B cell (primary cell): ENCODE measurements at regions not wholly inside any gene's neighbourhood (a gene's known extent, or its start where the extent isn't known, plus 50 kb on each side); places are given as distances from the start of the nearest gene placed in this dataset.
"Not testable (repeated sequence)": the region's sequence is repeated elsewhere in the genome, so short reads cannot be mapped to it uniquely, and the experiment has no call there.

Experiments
- ATAC-seq: fragments of 200-7000 bp; cut with Tn5 transposase; one replicate; pipeline ENCODE4 v1.10.0; 2021; ENCODE audit warnings: low read depth, mild to moderate bottlenecking, moderate number of reproducible peaks, moderate library complexity
- CTCF ChIA-PET: fragments of 350-600 bp; sonication (Branson Sonifier 250); formaldehyde crosslinking; loops from one replicate; lab custom pipeline; 2021; ENCODE audit warnings: antibody characterized with exemption, inconsistent platforms; lab: Charles Lee
- POLR2A ChIA-PET: fragments of 350-600 bp; sonication (Branson Sonifier 250); formaldehyde crosslinking; loops from one replicate; lab custom pipeline; 2021; ENCODE audit warnings: antibody characterized with exemption; lab: Charles Lee
- DNase-seq: peaks from one replicate; pipeline ENCODE4 v3.0.0; 2013
- H2AFZ ChIP-seq: 2 replicates; pipeline ENCODE4 v1.6.1; 2012; ENCODE audit warnings: mild to moderate bottlenecking, low read depth, low read length; ENCODE audit not compliant: insufficient read depth, poor library complexity, severe bottlenecking
- H3K27ac ChIP-seq, 2 donors: 1 replicate in 1 of 2; 2 replicates in 1 of 2; pipeline ENCODE4 v1.5.1; 2012 to 2013; ENCODE audit warnings: low read length in 2 of 2, mild to moderate bottlenecking in 2 of 2, moderate library complexity in 1 of 2
- H3K27me3 ChIP-seq, 4 experiments: fragments of 200-600 bp in 1 of 4; sonication (generic) in 1 of 4; replicated peaks in 1 of 4; 1 replicate in 2 of 4; 2 replicates in 2 of 4; pipeline versions ENCODE4 v1.6.1 to v1.7.0; 2013 to 2016; ENCODE audit warnings: low read length in 3 of 4, mild to moderate bottlenecking in 2 of 4, mixed read lengths in 1 of 4, moderate library complexity in 1 of 4; ENCODE audit not compliant: insufficient read depth in 4 of 4, control insufficient read depth in 3 of 4; ENCODE audit errors: control extremely low read depth in 1 of 4
- H3K36me3 ChIP-seq, 2 experiments: replicated peaks in 1 of 2; 1 replicate in 1 of 2; 2 replicates in 1 of 2; pipeline versions ENCODE4 v1.6.1 to v1.7.1; 2013; ENCODE audit warnings: low read length in 1 of 2; ENCODE audit not compliant: insufficient read depth in 2 of 2, control insufficient read depth in 1 of 2; ENCODE audit errors: control extremely low read depth in 1 of 2, extremely low read depth in 1 of 2
- H3K4me1 ChIP-seq, 2 donors: fragments of 200-600 bp in 1 of 2; sonication (generic) in 1 of 2; 1 replicate in 1 of 2; 2 replicates in 1 of 2; pipeline versions ENCODE4 v1.5.1 to v1.6.1; 2013 to 2017; ENCODE audit warnings: low read length in 2 of 2; ENCODE audit not compliant: control insufficient read depth in 2 of 2, insufficient read depth in 2 of 2
- H3K4me2 ChIP-seq: replicated peaks from 2 replicates; pipeline ENCODE3; 2012; ENCODE audit warnings: mild to moderate bottlenecking, low read depth, low read length; ENCODE audit not compliant: poor library complexity, severe bottlenecking
- H3K4me3 ChIP-seq, 5 experiments: fragments of 200-600 bp in 1 of 5; sonication (generic) in 1 of 5; 1 replicate in 3 of 5; 2 replicates in 2 of 5; pipeline versions ENCODE4 v1.5.1 to v1.7.0; 2011 to 2016; ENCODE audit warnings: low read length in 4 of 5, mild to moderate bottlenecking in 4 of 5, low read depth in 2 of 5, control low read depth in 1 of 5, moderate library complexity in 1 of 5; ENCODE audit not compliant: insufficient read depth in 1 of 5; ENCODE audit errors: control extremely low read depth in 1 of 5, extremely low read depth in 1 of 5
- H3K79me2 ChIP-seq: fragments of 200-600 bp; sonication (generic); one replicate; pipeline ENCODE4 v1.6.0; 2016; ENCODE audit warnings: low read length; ENCODE audit not compliant: control insufficient read depth, insufficient read depth
- H3K9ac ChIP-seq: fragments of 200-600 bp; sonication (generic); 2 replicates; pipeline ENCODE4 v1.6.1; 2017; ENCODE audit warnings: mild to moderate bottlenecking, low read length, moderate library complexity
- H3K9me3 ChIP-seq, 3 donors: one replicate each; pipeline versions ENCODE4 v1.6.1 to v1.7.1; 2013; ENCODE audit warnings: low read length in 2 of 3; ENCODE audit not compliant: control insufficient read depth in 2 of 3, insufficient read depth in 1 of 3; ENCODE audit errors: control extremely low read depth in 1 of 3
- H4K20me1 ChIP-seq: 2 replicates; pipeline ENCODE4 v1.6.0; 2012; ENCODE audit warnings: mild to moderate bottlenecking, low read length; ENCODE audit not compliant: insufficient read depth, control insufficient read depth, poor library complexity, severe bottlenecking
- H3K27ac Mint-ChIP-seq: one replicate; pipeline ENCODE4 v1.8.0; 2021; ENCODE audit warnings: mixed read lengths
- H3K27me3 Mint-ChIP-seq: one replicate; pipeline ENCODE4 v1.8.0; 2021; ENCODE audit warnings: mixed read lengths
- H3K4me1 Mint-ChIP-seq: one replicate; pipeline ENCODE4 v1.8.0; 2021; ENCODE audit warnings: mixed read lengths
- H3K4me3 Mint-ChIP-seq: one replicate; pipeline ENCODE4 v1.8.0; 2021; ENCODE audit warnings: mixed read lengths
- H3K9me3 Mint-ChIP-seq: one replicate; pipeline ENCODE4 v1.8.0; 2022; ENCODE audit warnings: mixed read lengths; ENCODE audit not compliant: insufficient read depth
- EZH2 ChIP-seq: IDR thresholded peaks from 2 replicates; pipeline ENCODE4 v1.6.1; 2012; ENCODE audit warnings: borderline replicate concordance, low read depth, mild to moderate bottlenecking, moderate library complexity, low read length; ENCODE audit not compliant: insufficient read depth, poor library complexity, severe bottlenecking
- WGBS: methylation state at CpG from one replicate; pipeline ENCODE4 v1.1.5; 2013; ENCODE audit warnings: missing lambda C conversion rate; ENCODE audit not compliant: insufficient coverage; 5-methylcytosine and 5-hydroxymethylcytosine counted together
- intact Hi-C: fragments of 100-400 bp; cut with micrococcal nuclease; formaldehyde crosslinking; loops from one replicate; pipeline ENCODE4 v1.10.0; 2022
- TF ChIP-seq, protein P1 (sequence below): fragments of 200-600 bp; IDR thresholded peaks from one replicate; pipeline ENCODE4 v1.8.0; 2022; ENCODE audit warnings: antibody characterized with exemption, mild to moderate bottlenecking

DNA sequence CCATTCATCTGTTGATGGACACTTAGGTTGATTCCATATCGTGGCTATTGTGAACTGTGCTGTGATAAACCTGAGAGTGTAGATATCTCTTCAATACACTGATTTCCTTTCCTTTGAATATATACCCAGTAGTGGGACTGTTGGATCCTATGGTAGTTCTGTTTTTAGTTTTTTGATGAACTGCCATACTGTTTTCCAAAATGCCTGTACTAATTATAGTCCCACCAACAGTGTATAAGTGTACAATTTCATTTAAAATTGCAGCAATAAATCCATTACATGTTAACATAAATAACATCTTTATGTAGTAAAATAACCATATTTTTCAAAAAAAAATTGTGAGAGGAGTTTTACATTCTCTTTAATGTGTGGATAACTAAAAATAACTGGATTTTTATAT lies 65.0 kb upstream of the SYT9 start:
- POLR2A ChIA-PET, result no interaction called here

DNA sequence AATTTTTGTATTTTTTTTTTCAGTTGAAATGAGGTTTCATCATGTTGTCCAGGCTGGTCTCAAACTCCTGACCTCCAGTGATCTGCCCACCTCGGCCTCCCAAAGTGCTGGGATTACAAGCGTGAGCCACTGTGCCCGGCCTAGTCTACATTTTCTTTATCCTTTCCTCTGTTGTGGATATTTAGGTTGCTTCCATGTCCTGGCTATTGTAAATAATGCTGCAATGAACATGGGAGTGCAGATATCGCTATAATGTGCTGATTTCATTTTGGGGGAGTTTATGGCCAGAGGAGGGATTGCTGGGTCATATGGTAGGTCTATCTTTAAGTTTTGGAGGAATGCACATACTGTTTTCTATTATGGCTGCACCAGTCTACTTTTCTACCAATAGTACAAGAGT lies 58.9 kb upstream of the SYT9 start:
- H3K27ac ChIP-seq, POLR2A ChIA-PET, DNase-seq, H3K4me2 ChIP-seq, H3K36me3 ChIP-seq, H3K9ac ChIP-seq, H3K4me3 ChIP-seq, H4K20me1 ChIP-seq, H3K4me3 Mint-ChIP-seq, H2AFZ ChIP-seq, CTCF ChIA-PET, H3K27ac Mint-ChIP-seq, H3K27me3 ChIP-seq, H3K9me3 ChIP-seq, H3K79me2 ChIP-seq, H3K27me3 Mint-ChIP-seq, H3K4me1 ChIP-seq, intact Hi-C loops, H3K9me3 Mint-ChIP-seq, H3K4me1 Mint-ChIP-seq: not testable (repeated sequence)
- WGBS, result no CpG with 5 or more reads among the region's 4 CpGs
- peak; percentile 33 for ATAC-seq

More for the DNA sequence above, 65.0 kb upstream of the SYT9 start:
- Histone ChIP-seq H3K27me3 (no peaks in the 10 kb centered on the region), H3K79me2 (no peaks in the 10 kb centered on the region), H3K36me3 (no peaks in the 10 kb centered on the region), H3K27ac (no peak overlapping the region), H3K9me3 (peaks cover 0 to 7% (median 0%) of the 10 kb centered on the region in 3 donors), H3K4me2 (no peak overlapping the region), H3K4me3 (no peak overlapping the region), H3K4me1 (no peaks in the 10 kb centered on the region), H2AFZ (no peak overlapping the region), H3K9ac (no peak overlapping the region), H4K20me1 (no peaks in the 10 kb centered on the region)
- ATAC-seq (no peak), DNase-seq (no peak)
- Mint-ChIP-seq H3K4me1 (no peaks in the 10 kb centered on the region), H3K27me3 (peaks cover 6% of the 10 kb centered on the region), H3K27ac (no peak overlapping the region), H3K9me3 (no peaks in the 10 kb centered on the region), H3K4me3 (no peak overlapping the region)
- CTCF ChIA-PET, result no interaction called here
- intact Hi-C loops, result no loop called here
- WGBS, result no CpG with 5 or more reads among the region's 1 CpG
- TF ChIP-seq EZH2, result no peak
- TF ChIP-seq, protein P1, sequence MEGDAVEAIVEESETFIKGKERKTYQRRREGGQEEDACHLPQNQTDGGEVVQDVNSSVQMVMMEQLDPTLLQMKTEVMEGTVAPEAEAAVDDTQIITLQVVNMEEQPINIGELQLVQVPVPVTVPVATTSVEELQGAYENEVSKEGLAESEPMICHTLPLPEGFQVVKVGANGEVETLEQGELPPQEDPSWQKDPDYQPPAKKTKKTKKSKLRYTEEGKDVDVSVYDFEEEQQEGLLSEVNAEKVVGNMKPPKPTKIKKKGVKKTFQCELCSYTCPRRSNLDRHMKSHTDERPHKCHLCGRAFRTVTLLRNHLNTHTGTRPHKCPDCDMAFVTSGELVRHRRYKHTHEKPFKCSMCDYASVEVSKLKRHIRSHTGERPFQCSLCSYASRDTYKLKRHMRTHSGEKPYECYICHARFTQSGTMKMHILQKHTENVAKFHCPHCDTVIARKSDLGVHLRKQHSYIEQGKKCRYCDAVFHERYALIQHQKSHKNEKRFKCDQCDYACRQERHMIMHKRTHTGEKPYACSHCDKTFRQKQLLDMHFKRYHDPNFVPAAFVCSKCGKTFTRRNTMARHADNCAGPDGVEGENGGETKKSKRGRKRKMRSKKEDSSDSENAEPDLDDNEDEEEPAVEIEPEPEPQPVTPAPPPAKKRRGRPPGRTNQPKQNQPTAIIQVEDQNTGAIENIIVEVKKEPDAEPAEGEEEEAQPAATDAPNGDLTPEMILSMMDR, result no peak
